ENCODE measurements at regions not wholly inside any gene's neighbourhood (a gene's known extent, or its start where the extent isn't known, plus 50 kb on each side); places are given as distances from the start of the nearest gene placed in this dataset.
A peak's percentile ranks its signal among the peaks of the same experiment; 100 is the strongest.
"Not testable (repeated sequence)": the region's sequence is repeated elsewhere in the genome, so short reads cannot be mapped to it uniquely, and the experiment has no call there.

DNA sequence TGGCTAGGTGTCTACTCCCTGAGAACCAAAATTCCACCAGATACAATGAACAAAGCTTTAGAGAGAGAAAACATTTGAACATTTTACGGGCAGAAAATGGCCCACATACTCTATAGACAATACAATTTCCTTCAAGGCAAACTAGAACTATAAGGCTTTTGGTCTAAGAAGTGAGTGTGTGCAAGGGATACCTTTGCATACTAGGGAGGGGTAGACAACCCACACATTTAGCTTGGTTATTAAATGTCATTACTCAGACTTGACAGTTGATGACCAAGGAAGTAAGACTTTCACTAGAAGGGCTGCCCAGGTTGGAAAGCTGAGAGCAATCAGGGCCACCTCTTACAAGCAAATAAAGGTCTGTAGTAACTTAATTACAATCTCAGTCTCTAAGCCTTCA is 64.0 kb upstream of the PLEKHM1 start:
- H3K27ac Mint-ChIP-seq; H3K4me1 Mint-ChIP-seq (ENCODE audit: low read depth): not testable (repeated sequence)

GRCh38 chr17:45558821-45559220 is 68.3 kb upstream of the PLEKHM1 start:
- H3K36me3 Mint-ChIP-seq (ENCODE audit: insufficient read depth in 2 of 2); H3K27me3 Mint-ChIP-seq (ENCODE audit: low read depth); H3K4me3 Mint-ChIP-seq; H3K27ac Mint-ChIP-seq; ATAC-seq (replicated peaks in 1 of 2); H3K4me1 Mint-ChIP-seq (ENCODE audit: low read depth); DNase-seq; H3K9me3 Mint-ChIP-seq: not testable (repeated sequence)

More for the DNA sequence above, 64.0 kb upstream of the PLEKHM1 start:
- not testable (repeated sequence) for H3K27me3 Mint-ChIP-seq (ENCODE audit: low read depth); H3K9me3 Mint-ChIP-seq; H3K36me3 Mint-ChIP-seq (ENCODE audit: insufficient read depth in 2 of 2); H3K4me3 Mint-ChIP-seq; DNase-seq; ATAC-seq (replicated peaks in 1 of 2)

GRCh38 chr17:45562868-45563267 is 72.3 kb upstream of the PLEKHM1 start:
- H3K27ac Mint-ChIP-seq; H3K4me3 Mint-ChIP-seq; DNase-seq; H3K27me3 Mint-ChIP-seq (ENCODE audit: low read depth); ATAC-seq (replicated peaks in 1 of 2); H3K36me3 Mint-ChIP-seq (ENCODE audit: insufficient read depth in 2 of 2); H3K4me1 Mint-ChIP-seq (ENCODE audit: low read depth); H3K9me3 Mint-ChIP-seq: not testable (repeated sequence)

GRCh38 chr17:45563283-45563682 is 72.8 kb upstream of the PLEKHM1 start:
- not testable (repeated sequence) for H3K9me3 Mint-ChIP-seq; H3K4me1 Mint-ChIP-seq (ENCODE audit: low read depth); H3K4me3 Mint-ChIP-seq; DNase-seq; H3K27me3 Mint-ChIP-seq (ENCODE audit: low read depth); H3K36me3 Mint-ChIP-seq (ENCODE audit: insufficient read depth in 2 of 2)
- H3K27ac Mint-ChIP-seq: peak overlapping the region; percentile 50
- peak in 1 of 2 donors; percentile 26 for ATAC-seq (replicated peaks in 1 of 2)

DNA sequence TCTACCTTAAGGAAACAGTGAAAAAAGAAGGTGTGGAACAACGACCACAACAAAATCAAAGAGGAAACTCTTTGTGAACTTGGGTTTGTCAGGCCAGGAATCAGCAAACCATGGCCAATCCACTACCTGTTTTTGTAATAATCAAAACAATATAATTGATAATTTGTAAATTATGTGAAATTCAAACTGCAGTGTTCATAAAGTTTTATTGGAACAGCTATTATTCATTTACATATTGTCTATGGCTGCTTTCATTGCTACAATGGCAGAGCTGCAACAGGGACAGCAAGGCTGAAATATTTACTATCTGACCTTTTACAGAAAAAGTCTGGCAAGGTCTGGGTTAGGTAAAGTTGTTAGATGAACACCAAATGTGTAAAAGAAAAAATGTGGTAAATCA is 77.8 kb upstream of the PLEKHM1 start:
- H3K4me1 Mint-ChIP-seq (ENCODE audit: low read depth); ATAC-seq (replicated peaks in 1 of 2); H3K27ac Mint-ChIP-seq; H3K27me3 Mint-ChIP-seq (ENCODE audit: low read depth); H3K9me3 Mint-ChIP-seq; H3K4me3 Mint-ChIP-seq; H3K36me3 Mint-ChIP-seq (ENCODE audit: insufficient read depth in 2 of 2); DNase-seq: not testable (repeated sequence)

DNA sequence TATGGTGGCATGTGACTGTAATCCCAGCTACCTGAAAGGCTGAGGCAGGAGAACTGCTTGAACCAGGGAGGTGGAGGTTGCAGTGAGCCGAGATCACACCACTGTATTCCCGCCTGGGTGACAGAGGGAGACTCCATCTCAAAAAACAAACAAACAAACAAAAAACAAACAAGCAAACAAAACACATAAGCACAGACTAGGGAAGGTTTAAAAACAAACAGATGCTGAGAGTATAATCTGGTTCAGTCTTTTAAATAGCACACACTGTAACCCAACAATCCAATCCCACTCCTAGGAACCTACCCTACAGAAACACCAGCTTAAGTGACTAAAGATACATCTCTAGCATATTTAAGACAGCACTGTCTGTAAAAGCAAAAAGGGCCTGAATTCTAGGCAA is 82.8 kb upstream of the PLEKHM1 start:
- DNase-seq; H3K27me3 Mint-ChIP-seq (ENCODE audit: low read depth); H3K9me3 Mint-ChIP-seq; H3K4me3 Mint-ChIP-seq; H3K27ac Mint-ChIP-seq; H3K36me3 Mint-ChIP-seq (ENCODE audit: insufficient read depth in 2 of 2): not testable (repeated sequence)
- ATAC-seq (replicated peaks in 1 of 2): peak in 1 of 2 donors; percentile 31
- peaks cover 37% of the 10 kb centered on the region for H3K4me1 Mint-ChIP-seq (ENCODE audit: low read depth)

DNA sequence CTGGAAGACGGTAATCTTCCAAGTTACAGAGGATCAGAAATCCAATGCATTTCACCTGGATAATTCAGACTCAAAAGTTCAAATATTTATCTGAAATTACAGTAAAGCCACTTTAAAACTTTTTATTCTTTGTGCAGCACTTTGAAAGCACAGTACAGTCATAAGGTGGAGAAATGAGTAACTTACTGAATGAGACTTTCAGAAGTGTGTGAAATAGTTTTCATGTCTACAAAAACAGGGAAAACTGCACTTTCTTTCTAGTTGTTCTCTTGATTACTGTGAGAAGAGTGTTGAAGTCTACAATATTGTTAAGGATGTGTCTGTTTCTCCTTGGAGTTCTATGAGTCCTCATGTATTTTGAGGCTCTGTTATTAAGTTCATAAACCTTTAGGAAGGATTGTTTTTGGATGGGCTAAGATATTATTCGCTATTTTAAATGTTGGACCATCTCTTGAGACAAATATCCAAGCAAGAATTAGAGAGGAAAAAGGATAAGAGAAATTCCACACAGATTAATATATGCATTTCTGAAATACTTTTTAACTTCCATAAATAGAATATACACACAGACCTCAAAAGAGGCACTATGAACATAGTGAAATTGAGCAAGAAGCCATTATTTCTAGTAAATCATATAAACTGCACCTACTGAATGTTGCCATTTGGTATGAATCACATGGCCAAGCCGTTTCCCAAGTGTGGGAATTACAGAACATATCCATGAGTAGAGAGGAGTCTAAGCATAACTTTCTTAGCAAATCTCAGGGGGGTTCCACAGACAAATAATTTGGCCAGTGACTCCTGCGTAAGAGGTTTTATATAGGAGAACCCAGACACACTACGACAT is 83.6 kb upstream of the PLEKHM1 start:
- peak overlapping the region; percentile 63 to 70 for H3K4me3 Mint-ChIP-seq
- peaks cover 0 to 3% of the 10 kb centered on the region in 2 donors for H3K36me3 Mint-ChIP-seq (ENCODE audit: insufficient read depth in 2 of 2)
- no peaks in the 10 kb centered on the region for H3K27me3 Mint-ChIP-seq (ENCODE audit: low read depth)
- no peaks in the 10 kb centered on the region for H3K9me3 Mint-ChIP-seq
- peaks cover 37% of the 10 kb centered on the region for H3K4me1 Mint-ChIP-seq (ENCODE audit: low read depth)
- DNase-seq (no peak), ATAC-seq (replicated peaks in 1 of 2) (peak; percentile 72 to 80)
- H3K27ac Mint-ChIP-seq: no peak overlapping the region

GRCh38 chr17:45575126-45575885 is 84.8 kb upstream of the PLEKHM1 start:
- peak overlapping the region; percentile 48 for H3K27ac Mint-ChIP-seq
- peaks cover 49% of the 10 kb centered on the region for H3K4me1 Mint-ChIP-seq (ENCODE audit: low read depth)
- DNase-seq (no peak), ATAC-seq (replicated peaks in 1 of 2) (peak; percentile 63 to 66)
- H3K27me3 Mint-ChIP-seq (ENCODE audit: low read depth): no peaks in the 10 kb centered on the region
- no peak overlapping the region for H3K4me3 Mint-ChIP-seq
- peaks cover 0 to 3% of the 10 kb centered on the region in 2 donors for H3K36me3 Mint-ChIP-seq (ENCODE audit: insufficient read depth in 2 of 2)
- no peaks in the 10 kb centered on the region for H3K9me3 Mint-ChIP-seq

GRCh38 chr17:45576527-45577307 is 86.2 kb upstream of the PLEKHM1 start:
- not testable (repeated sequence) for H3K27ac Mint-ChIP-seq; H3K27me3 Mint-ChIP-seq (ENCODE audit: low read depth); H3K9me3 Mint-ChIP-seq; ATAC-seq (replicated peaks in 1 of 2); H3K36me3 Mint-ChIP-seq (ENCODE audit: insufficient read depth in 2 of 2); H3K4me3 Mint-ChIP-seq; DNase-seq
- peaks cover 61% of the 10 kb centered on the region for H3K4me1 Mint-ChIP-seq (ENCODE audit: low read depth)

DNA sequence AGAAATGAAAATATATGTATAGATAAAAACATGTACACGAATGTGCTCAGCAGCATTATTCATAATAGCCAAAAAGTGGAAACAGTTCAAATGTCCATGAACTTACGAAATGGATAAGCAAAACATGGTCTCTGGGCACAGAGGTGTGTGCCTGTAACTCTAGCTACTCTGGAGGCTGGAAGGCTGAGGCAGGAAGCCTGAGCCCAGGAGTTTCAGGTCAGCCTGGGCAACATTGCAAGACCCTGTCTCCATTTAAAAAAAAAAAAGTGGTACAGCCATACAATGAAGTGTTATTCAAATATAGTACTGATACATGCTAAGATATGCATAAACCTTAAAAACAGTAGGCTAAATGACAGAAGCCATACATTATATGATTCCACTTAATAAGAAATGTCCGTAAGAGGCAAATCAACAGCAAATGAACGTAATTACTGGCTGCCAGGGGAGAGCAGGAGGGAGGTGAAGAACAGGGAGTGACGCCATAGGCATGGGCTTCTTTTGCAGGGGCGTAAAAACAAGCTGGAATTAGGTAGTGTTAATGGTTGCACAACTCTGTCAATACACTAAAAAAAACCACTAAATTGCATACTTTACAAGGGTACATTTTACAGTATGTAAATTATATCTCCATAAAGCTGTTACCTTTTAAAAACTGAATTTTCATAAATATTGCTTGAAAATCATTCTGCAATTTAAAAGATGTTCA is 87.2 kb upstream of the PLEKHM1 start:
- H3K27ac Mint-ChIP-seq: no peak overlapping the region

GRCh38 chr17:45578516-45579455 is 88.3 kb upstream of the PLEKHM1 start:
- Mint-ChIP-seq H3K27ac (no peak overlapping the region), H3K9me3 (no peaks in the 10 kb centered on the region), H3K36me3 (ENCODE audit: insufficient read depth in 2 of 2) (peaks cover 3 to 9% of the 10 kb centered on the region in 2 donors), H3K4me3 (no peak overlapping the region), H3K27me3 (ENCODE audit: low read depth) (no peaks in the 10 kb centered on the region), H3K4me1 (ENCODE audit: low read depth) (peaks cover 76% of the 10 kb centered on the region)
- ATAC-seq (replicated peaks in 1 of 2) (no peak), DNase-seq (no peak)

More for the DNA sequence above, 87.2 kb upstream of the PLEKHM1 start:
- DNase-seq: no peak
- H3K4me1 Mint-ChIP-seq (ENCODE audit: low read depth): peaks cover 71% of the 10 kb centered on the region
- no peak for ATAC-seq (replicated peaks in 1 of 2)
- no peak overlapping the region for H3K4me3 Mint-ChIP-seq
- peaks cover 0 to 9% of the 10 kb centered on the region in 2 donors for H3K36me3 Mint-ChIP-seq (ENCODE audit: insufficient read depth in 2 of 2)
- no peaks in the 10 kb centered on the region for H3K9me3 Mint-ChIP-seq
- no peaks in the 10 kb centered on the region for H3K27me3 Mint-ChIP-seq (ENCODE audit: low read depth)
